ENCODE measurements at regions not wholly inside any gene's neighbourhood (a gene's known extent, or its start where the extent isn't known, plus 50 kb on each side); places are given as distances from the start of the nearest gene placed in this dataset.

GRCh38 chr18:38368246-38368645 is 802.6 kb upstream of the CELF4 start:
- DNase-seq: no peak

GRCh38 chr18:38367473-38367872 is 801.9 kb upstream of the CELF4 start:
- no peak for DNase-seq

GRCh38 chr18:38362286-38362792 is 796.7 kb upstream of the CELF4 start:
- DNase-seq: no peak

- no peak for DNase-seq
These were observed 793.4 kb upstream of the CELF4 start for GRCh38 chr18:38358805-38359657.

GRCh38 chr18:38353149-38353548 is 787.6 kb upstream of the CELF4 start:
- no peak for DNase-seq

- no peak for DNase-seq
These were observed 784.5 kb upstream of the CELF4 start for GRCh38 chr18:38350141-38350540.

GRCh38 chr18:38330573-38330972 is 765.0 kb upstream of the CELF4 start:
- no peak for DNase-seq

- DNase-seq: no peak
These were observed 763.5 kb upstream of the CELF4 start for GRCh38 chr18:38329145-38329544.

- DNase-seq: no peak
These were observed 756.6 kb upstream of the CELF4 start for GRCh38 chr18:38322206-38322605.

GRCh38 chr18:38321262-38321661 is 755.7 kb upstream of the CELF4 start:
- DNase-seq: no peak

GRCh38 chr18:38318416-38318815 is 752.8 kb upstream of the CELF4 start:
- DNase-seq: no peak

- DNase-seq: no peak
These were observed 748.2 kb upstream of the CELF4 start for GRCh38 chr18:38313831-38314230.

GRCh38 chr18:38312532-38312931 is 746.9 kb upstream of the CELF4 start:
- DNase-seq: no peak

GRCh38 chr18:38310936-38311335 is 745.3 kb upstream of the CELF4 start:
- DNase-seq: no peak

- DNase-seq: no peak
These were observed 742.3 kb upstream of the CELF4 start for GRCh38 chr18:38307914-38308313.

GRCh38 chr18:38305961-38306360 is 740.4 kb upstream of the CELF4 start:
- DNase-seq: no peak

GRCh38 chr18:38301621-38302020 is 736.0 kb upstream of the CELF4 start:
- no peak for DNase-seq

- no peak for DNase-seq
These were observed 732.3 kb upstream of the CELF4 start for GRCh38 chr18:38297910-38298309.

GRCh38 chr18:38290229-38290628 is 724.6 kb upstream of the CELF4 start:
- no peak for DNase-seq

- no peak for DNase-seq
These were observed 719.4 kb upstream of the CELF4 start for GRCh38 chr18:38284972-38285371.

GRCh38 chr18:38263066-38263465 is 697.5 kb upstream of the CELF4 start:
- no peak for DNase-seq

GRCh38 chr18:38262661-38263060 is 697.1 kb upstream of the CELF4 start:
- no peak for DNase-seq

- DNase-seq: no peak
These were observed 692.1 kb upstream of the CELF4 start for GRCh38 chr18:38257661-38258060.

- no peak for DNase-seq
These were observed 690.8 kb upstream of the CELF4 start for GRCh38 chr18:38256366-38256765.

- no peak for DNase-seq
These were observed 685.4 kb upstream of the CELF4 start for GRCh38 chr18:38250971-38251370.
